Neural cell (in vitro differentiated cells): ENCODE measurements at regions not wholly inside any gene's neighbourhood (a gene's known extent, or its start where the extent isn't known, plus 50 kb on each side); places are given as distances from the start of the nearest gene placed in this dataset.

Source experiments
- H2AFZ ChIP-seq: fragments of 200-600, 300-800 bp; sonication (generic), shearing (Covaris generic); 2 replicates; pipeline ENCODE4 v1.6.0; 2014; ENCODE audit warnings: low read depth, mild to moderate bottlenecking, antibody characterized with exemption, low read length, moderate library complexity
- H3F3A ChIP-seq: fragments of 200-600 bp; shearing (Covaris generic); 2 replicates; pipeline ENCODE4 v1.6.1; 2016; ENCODE audit warnings: mild to moderate bottlenecking, moderate library complexity, mixed read lengths, antibody characterized with exemption, low read length; ENCODE audit not compliant: insufficient read depth, poor library complexity, severe bottlenecking
- H3K27ac ChIP-seq: fragments of 200-600, 300-800 bp; sonication (generic), shearing (Covaris generic); 2 replicates; pipeline ENCODE4 v1.5.1; 2014; ENCODE audit warnings: mild to moderate bottlenecking, low read length, moderate library complexity
- H3K27me3 ChIP-seq: fragments of 300-800, 200-600 bp; sonication (generic), shearing (Covaris generic); 2 replicates; pipeline ENCODE4 v1.6.0; 2014; ENCODE audit warnings: mild to moderate bottlenecking, low read depth, low read length, moderate library complexity; ENCODE audit not compliant: insufficient read depth
- H3K36me3 ChIP-seq: fragments of 300-800, 200-600 bp; sonication (generic), shearing (Covaris generic); 2 replicates; pipeline ENCODE4 v1.5.1; 2014; ENCODE audit warnings: mild to moderate bottlenecking, antibody characterized with exemption, low read length, moderate library complexity; ENCODE audit not compliant: insufficient read depth
- H3K4me2 ChIP-seq: fragments of 300-800, 200-600 bp; sonication (generic), shearing (Covaris generic); 2 replicates; pipeline ENCODE4 v1.6.0; 2014; ENCODE audit warnings: mild to moderate bottlenecking, low read length
- H3K4me3 ChIP-seq: fragments of 300-800, 200-600 bp; sonication (generic), shearing (Covaris generic); 2 replicates; pipeline ENCODE4 v1.5.1; 2014; ENCODE audit warnings: mild to moderate bottlenecking, low read length, moderate library complexity
- H3K79me2 ChIP-seq: fragments of 200-600 bp; shearing (Covaris generic); replicated peaks from 2 replicates; pipeline ENCODE4 v1.6.0; 2014; ENCODE audit warnings: mild to moderate bottlenecking, low read length, moderate library complexity; ENCODE audit not compliant: insufficient read depth
- H3K9ac ChIP-seq: fragments of 300-800, 200-600 bp; sonication (generic), shearing (Covaris generic); 2 replicates; pipeline ENCODE4 v1.6.1; 2016; ENCODE audit warnings: mild to moderate bottlenecking, low read length, mixed read lengths
- H3K9me2 ChIP-seq: fragments of 200-600 bp; shearing (Covaris generic); 2 replicates; pipeline ENCODE4 v1.6.1; 2016; ENCODE audit warnings: mild to moderate bottlenecking, low read length, mixed read lengths; ENCODE audit not compliant: insufficient read depth
- H3K9me3 ChIP-seq: fragments of 200-600, 300-800 bp; sonication (generic), shearing (Covaris generic); 2 replicates; pipeline ENCODE4 v1.6.1; 2016; ENCODE audit warnings: mild to moderate bottlenecking, mixed run types, low read length, moderate library complexity, mixed read lengths
- H4K20me1 ChIP-seq: fragments of 200-600 bp; shearing (Covaris generic); 2 replicates; pipeline ENCODE4 v1.6.1; 2016; ENCODE audit warnings: mild to moderate bottlenecking, mixed run types; ENCODE audit not compliant: insufficient read depth
- CTCF ChIP-seq: fragments of 450-650 bp; IDR thresholded peaks from 2 replicates; pipeline ENCODE4 v1.5.1; 2014; ENCODE audit warnings: antibody characterized with exemption, mild to moderate bottlenecking, moderate library complexity; ENCODE audit not compliant: poor library complexity, severe bottlenecking
- EP300 ChIP-seq: fragments of 450-650 bp; conservative IDR thresholded peaks from 2 replicates; pipeline ENCODE4 v1.6.1; 2014; ENCODE audit warnings: antibody characterized with exemption, mild to moderate bottlenecking, moderate library complexity; ENCODE audit not compliant: poor library complexity, severe bottlenecking
- EZH2 ChIP-seq: fragments of 200-600, 300-800 bp; shearing (Covaris generic), sonication (generic); IDR thresholded peaks from 2 replicates; pipeline ENCODE4 v1.6.1; 2014; ENCODE audit warnings: antibody characterized with exemption, low read length, borderline replicate concordance, mild to moderate bottlenecking; ENCODE audit not compliant: insufficient read depth, poor library complexity, severe bottlenecking
- MXI1 ChIP-seq: fragments of 450-650 bp; conservative IDR thresholded peaks from 2 replicates; pipeline ENCODE4 v1.6.1; 2014; ENCODE audit warnings: antibody characterized with exemption, mild to moderate bottlenecking; ENCODE audit not compliant: poor library complexity, severe bottlenecking
- POLR2AphosphoS5 ChIP-seq: IDR thresholded peaks from 2 replicates; pipeline ENCODE4 v1.6.1; 2012
- RAD21 ChIP-seq: fragments of 450-650 bp; conservative IDR thresholded peaks from 2 replicates; pipeline ENCODE4 v1.6.1; 2014; ENCODE audit warnings: antibody characterized with exemption, mild to moderate bottlenecking, moderate library complexity
- SMC3 ChIP-seq: fragments of 450-650 bp; conservative IDR thresholded peaks from 2 replicates; pipeline ENCODE4 v1.6.1; 2014; ENCODE audit warnings: antibody characterized with exemption, mild to moderate bottlenecking, moderate library complexity; ENCODE audit not compliant: poor library complexity
- TAF1 ChIP-seq: IDR thresholded peaks from 2 replicates; pipeline ENCODE4 v1.6.1; 2012; ENCODE audit warnings: low read depth
- TF ChIP-seq, protein P1 (sequence below): IDR thresholded peaks from 2 replicates; pipeline ENCODE4 v1.6.1; 2012; ENCODE audit warnings: borderline replicate concordance

- no peak overlapping the region for H3K4me2 ChIP-seq
- H3K9me3 ChIP-seq = no peaks in the 10 kb centered on the region
- H4K20me1 ChIP-seq = no peaks in the 10 kb centered on the region
- H3K27me3 ChIP-seq = no peaks in the 10 kb centered on the region
- TF ChIP-seq EP300 (no peak), SMC3 (no peak)
- no peak overlapping the region for H3K4me3 ChIP-seq
- no peak overlapping the region for H3K27ac ChIP-seq
- no peaks in the 10 kb centered on the region for H3F3A ChIP-seq
- H3K36me3 ChIP-seq = no peaks in the 10 kb centered on the region
- no peak overlapping the region for H2AFZ ChIP-seq
- no peaks in the 10 kb centered on the region for H3K79me2 ChIP-seq
- H3K9me2 ChIP-seq = no peaks in the 10 kb centered on the region
- H3K9ac ChIP-seq = no peak overlapping the region
These were observed 147.4 kb upstream of the PUM3 start for GRCh38 chr9:2991292-2991691.

GRCh38 chr9:2987679-2988078 is 143.8 kb upstream of the PUM3 start:
- no peaks in the 10 kb centered on the region for H3K9me3 ChIP-seq
- no peak overlapping the region for H2AFZ ChIP-seq
- no peak overlapping the region for H3K4me2 ChIP-seq
- no peak overlapping the region for H3K9ac ChIP-seq
- no peaks in the 10 kb centered on the region for H3F3A ChIP-seq
- no peaks in the 10 kb centered on the region for H3K79me2 ChIP-seq
- no peaks in the 10 kb centered on the region for H4K20me1 ChIP-seq
- no peaks in the 10 kb centered on the region for H3K9me2 ChIP-seq
- no peaks in the 10 kb centered on the region for H3K36me3 ChIP-seq
- H3K27me3 ChIP-seq = no peaks in the 10 kb centered on the region
- H3K27ac ChIP-seq = no peak overlapping the region
- TF ChIP-seq POLR2AphosphoS5 (no peak), CTCF (no peak), SMC3 (no peak), TAF1 (no peak), MXI1 (no peak), EZH2 (no peak), RAD21 (no peak)
- TF ChIP-seq, protein P1, sequence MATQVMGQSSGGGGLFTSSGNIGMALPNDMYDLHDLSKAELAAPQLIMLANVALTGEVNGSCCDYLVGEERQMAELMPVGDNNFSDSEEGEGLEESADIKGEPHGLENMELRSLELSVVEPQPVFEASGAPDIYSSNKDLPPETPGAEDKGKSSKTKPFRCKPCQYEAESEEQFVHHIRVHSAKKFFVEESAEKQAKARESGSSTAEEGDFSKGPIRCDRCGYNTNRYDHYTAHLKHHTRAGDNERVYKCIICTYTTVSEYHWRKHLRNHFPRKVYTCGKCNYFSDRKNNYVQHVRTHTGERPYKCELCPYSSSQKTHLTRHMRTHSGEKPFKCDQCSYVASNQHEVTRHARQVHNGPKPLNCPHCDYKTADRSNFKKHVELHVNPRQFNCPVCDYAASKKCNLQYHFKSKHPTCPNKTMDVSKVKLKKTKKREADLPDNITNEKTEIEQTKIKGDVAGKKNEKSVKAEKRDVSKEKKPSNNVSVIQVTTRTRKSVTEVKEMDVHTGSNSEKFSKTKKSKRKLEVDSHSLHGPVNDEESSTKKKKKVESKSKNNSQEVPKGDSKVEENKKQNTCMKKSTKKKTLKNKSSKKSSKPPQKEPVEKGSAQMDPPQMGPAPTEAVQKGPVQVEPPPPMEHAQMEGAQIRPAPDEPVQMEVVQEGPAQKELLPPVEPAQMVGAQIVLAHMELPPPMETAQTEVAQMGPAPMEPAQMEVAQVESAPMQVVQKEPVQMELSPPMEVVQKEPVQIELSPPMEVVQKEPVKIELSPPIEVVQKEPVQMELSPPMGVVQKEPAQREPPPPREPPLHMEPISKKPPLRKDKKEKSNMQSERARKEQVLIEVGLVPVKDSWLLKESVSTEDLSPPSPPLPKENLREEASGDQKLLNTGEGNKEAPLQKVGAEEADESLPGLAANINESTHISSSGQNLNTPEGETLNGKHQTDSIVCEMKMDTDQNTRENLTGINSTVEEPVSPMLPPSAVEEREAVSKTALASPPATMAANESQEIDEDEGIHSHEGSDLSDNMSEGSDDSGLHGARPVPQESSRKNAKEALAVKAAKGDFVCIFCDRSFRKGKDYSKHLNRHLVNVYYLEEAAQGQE = no peak
- H3K4me3 ChIP-seq = no peak overlapping the region

DNA sequence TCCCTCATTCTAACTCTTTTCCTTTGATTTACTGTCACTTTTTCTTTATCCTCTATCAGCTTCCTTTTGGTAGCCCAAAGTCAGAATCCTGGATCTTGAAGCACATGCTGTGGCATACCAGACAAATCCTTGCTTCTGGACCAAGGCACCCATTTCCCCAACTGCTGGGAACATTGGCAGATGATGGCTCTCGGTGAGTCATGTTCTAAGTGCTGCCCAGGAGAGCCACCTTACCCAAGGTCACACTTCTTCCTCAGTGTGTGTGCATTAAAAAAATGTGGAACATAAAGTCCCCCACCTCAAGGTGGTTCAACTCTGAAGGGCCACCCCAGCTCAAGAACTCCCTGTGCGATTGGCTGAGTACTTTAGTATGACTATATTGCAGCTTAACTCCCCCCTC is 141.4 kb upstream of the PUM3 start:
- no peaks in the 10 kb centered on the region for H3K27me3 ChIP-seq
- no peaks in the 10 kb centered on the region for H3K36me3 ChIP-seq
- H3K9me2 ChIP-seq = no peaks in the 10 kb centered on the region
- no peak overlapping the region for H2AFZ ChIP-seq
- H3K79me2 ChIP-seq = no peaks in the 10 kb centered on the region
- H4K20me1 ChIP-seq = no peaks in the 10 kb centered on the region
- H3K4me2 ChIP-seq = no peak overlapping the region
- TF ChIP-seq MXI1 (no peak), CTCF (no peak), SMC3 (no peak), POLR2AphosphoS5 (no peak), EP300 (no peak), EZH2 (no peak), TAF1 (no peak), RAD21 (no peak)
- TF ChIP-seq, protein P1 = no peak
- no peak overlapping the region for H3K9ac ChIP-seq
- H3K9me3 ChIP-seq = no peaks in the 10 kb centered on the region
- H3K4me3 ChIP-seq = no peak overlapping the region
- no peak overlapping the region for H3K27ac ChIP-seq
- H3F3A ChIP-seq = no peaks in the 10 kb centered on the region
